ENCODE measurements at regions not wholly inside any gene's neighbourhood (a gene's known extent, or its start where the extent isn't known, plus 50 kb on each side); places are given as distances from the start of the nearest gene placed in this dataset.
A peak's percentile ranks its signal among the peaks of the same experiment; 100 is the strongest.

DNA sequence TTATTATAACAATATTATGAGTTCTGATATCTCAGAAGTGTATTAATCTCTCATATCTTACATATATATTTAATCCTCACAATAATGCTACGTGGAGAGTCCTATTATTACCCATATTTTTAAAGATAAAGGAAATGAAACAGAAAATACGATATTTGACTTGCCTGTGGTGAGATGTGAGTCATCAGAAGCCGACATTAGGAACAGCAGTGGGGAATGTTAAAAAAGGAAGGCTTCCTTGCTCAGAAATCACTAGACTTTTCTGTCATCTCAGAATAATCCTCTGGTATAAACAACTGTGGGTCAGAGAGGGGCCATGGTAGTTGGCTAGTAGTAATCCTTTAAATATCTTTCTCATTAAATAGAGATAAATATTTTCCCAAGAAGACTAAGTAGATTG, 402.3 kb upstream of the PCDH15 start:
- 0% methylated on average over 3 of the region's 3 CpGs for WGBS (ENCODE audit: insufficient coverage, insufficient replicate concordance, low lambda C conversion rate, missing lambda C conversion rate)
- no TSS peak for BruUV-seq (replicated peaks)
- CTCF ChIA-PET, result no interaction called here

More for the DNA sequence above, 402.3 kb upstream of the PCDH15 start:
- ATAC-seq, result no peak
- TF ChIP-seq RUNX3 (IDR thresholded peaks at IDR 0.05; ENCODE audit: low read length), result peak; percentile 49; the same call in 1 of the 2 replicates
- no peak for TF ChIP-seq EP300 (IDR thresholded peaks at IDR 0.05; ENCODE audit: borderline replicate concordance in 1 of 2, control insufficient read depth in 1 of 2, low read depth in 2 of 2, low read length in 2 of 2)
- TF ChIP-seq USF2 (IDR thresholded peaks at IDR 0.05; ENCODE audit: borderline replicate concordance, low read depth, low read length), result no peak
- no peak for TF ChIP-seq CEBPB (IDR thresholded peaks at IDR 0.05; ENCODE audit: borderline replicate concordance in 1 of 2, low read depth in 2 of 2, low read length in 2 of 2)
- TF ChIP-seq BMI1 (IDR thresholded peaks at IDR 0.05; ENCODE audit: borderline replicate concordance), result no peak
- no peak for TF ChIP-seq BRCA1 (IDR thresholded peaks at IDR 0.05; ENCODE audit: low read depth, low read length)
- no peak for TF ChIP-seq BCLAF1 (IDR thresholded peaks at IDR 0.05)
- TF ChIP-seq JUNB (IDR thresholded peaks at IDR 0.05), result peak; percentile 44; the same call in 1 of the 2 replicates
- Histone ChIP-seq H3K27ac (ENCODE audit: control insufficient read depth, insufficient read depth) (no peak overlapping the region), H3K4me3 (no peak overlapping the region), H2AFZ (ENCODE audit: control insufficient read depth, low read depth, low read length) (no peak overlapping the region), H3K4me1 (ENCODE audit: control insufficient read depth, insufficient read depth, low read length) (no peaks in the 10 kb centered on the region), H3K36me3 (ENCODE audit: control insufficient read depth in 2 of 2, insufficient read depth in 2 of 2, low read length in 1 of 2) (no peaks in the 10 kb centered on the region), H3K9ac (ENCODE audit: control insufficient read depth, insufficient read depth, low read length) (no peak overlapping the region), H3K79me2 (ENCODE audit: control insufficient read depth, insufficient read depth, low read length) (no peaks in the 10 kb centered on the region), H3K4me2 (ENCODE audit: control insufficient read depth, insufficient read depth) (no peak overlapping the region), H3K27me3 (replicated peaks in 1 of 2; ENCODE audit: control insufficient read depth in 2 of 2, insufficient read depth in 2 of 2, low read length in 1 of 2) (no peaks in the 10 kb centered on the region), H4K20me1 (ENCODE audit: control insufficient read depth, insufficient read depth) (no peaks in the 10 kb centered on the region), H3K9me3 (replicated peaks; ENCODE audit: control insufficient read depth, insufficient read depth, low read length) (no peaks in the 10 kb centered on the region)
- RAD21 ChIA-PET (ENCODE audit: unreplicated experiment), result no interaction called here
- POLR2A ChIA-PET, result no interaction called here
- SMC1A ChIA-PET (ENCODE audit: uncharacterized antibody, unreplicated experiment), result interaction anchor here (0.7 to 1.3 kb wide), 2 partner anchors 10 to 12 kb away, joined by 3 read pairs; no protein-coding TSS in a partner anchor
- DNase-seq (ENCODE audit: low read depth, low spot score), result no peak
- intact Hi-C loops (cut with micrococcal nuclease; ENCODE audit: unreplicated experiment), result no loop called here
- peak; percentile 68 for FAIRE-seq
- in situ Hi-C loops (cut with MboI), result no loop called here
